CD4-positive, alpha-beta memory T cell (primary cell): ENCODE measurements at regions not wholly inside any gene's neighbourhood (a gene's known extent, or its start where the extent isn't known, plus 50 kb on each side); places are given as distances from the start of the nearest gene placed in this dataset.

ENCODE experiments used
- CTCF ChIA-PET: fragments of 350-600 bp; sonication (Branson Sonifier 250); formaldehyde crosslinking; loops from one replicate; lab custom pipeline; 2021; ENCODE audit warnings: inconsistent platforms; ENCODE audit not compliant: partially characterized antibody; lab: Charles Lee
- POLR2A ChIA-PET: fragments of 350-600 bp; sonication (Branson Sonifier 250); formaldehyde crosslinking; loops from one replicate; lab custom pipeline; 2021; ENCODE audit not compliant: partially characterized antibody; lab: Charles Lee
- DNase-seq, 5 donors: peaks; one replicate each; pipeline versions ENCODE4 v3.0.0 to v3.0.0-alpha.2; 2020 to 2022; ENCODE audit warnings: mixed read lengths in 1 of 5
- H3K27ac ChIP-seq: one replicate; pipeline ENCODE4 v1.7.0; 2013; ENCODE audit warnings: low read depth, low read length
- H3K27me3 ChIP-seq: 2 replicates; pipeline ENCODE4 v1.7.0; 2013; ENCODE audit warnings: mild to moderate bottlenecking, low read length, moderate library complexity; ENCODE audit not compliant: insufficient read depth
- H3K36me3 ChIP-seq: 2 replicates; pipeline ENCODE4 v1.7.0; 2013; ENCODE audit warnings: mild to moderate bottlenecking, low read length, moderate library complexity; ENCODE audit not compliant: insufficient read depth
- H3K4me1 ChIP-seq: 2 replicates; pipeline ENCODE4 v1.7.0; 2013; ENCODE audit warnings: mild to moderate bottlenecking, low read length, moderate library complexity; ENCODE audit not compliant: insufficient read depth
- H3K4me3 ChIP-seq, 2 donors: one replicate each; pipeline ENCODE4 v1.7.0; 2013; ENCODE audit warnings: low read length in 2 of 2, mild to moderate bottlenecking in 1 of 2
- H3K9me3 ChIP-seq, 2 donors: one replicate each; pipeline ENCODE4 v1.7.0; 2013; ENCODE audit warnings: low read length in 2 of 2, control low read depth in 1 of 2; ENCODE audit not compliant: control insufficient read depth in 1 of 2
- H3K27ac Mint-ChIP-seq, 7 donors: one replicate each; pipeline ENCODE4 v1.8.0; 2020 to 2021; ENCODE audit warnings: mixed read lengths in 7 of 7, mild to moderate bottlenecking in 6 of 7, inconsistent platforms in 3 of 7, moderate library complexity in 3 of 7
- H3K27me3 Mint-ChIP-seq, 2 donors: one replicate each; pipeline ENCODE4 v1.8.0; 2020 to 2021; ENCODE audit warnings: mixed read lengths in 2 of 2
- H3K36me3 Mint-ChIP-seq, 2 donors: one replicate each; pipeline ENCODE4 v1.8.0; 2020 to 2021; ENCODE audit warnings: mixed read lengths in 2 of 2, inconsistent platforms in 1 of 2, mild to moderate bottlenecking in 1 of 2
- H3K4me1 Mint-ChIP-seq, 4 donors: one replicate each; pipeline ENCODE4 v1.8.0; 2020 to 2021; ENCODE audit warnings: mixed read lengths in 4 of 4, mild to moderate bottlenecking in 1 of 4
- H3K4me3 Mint-ChIP-seq, 8 donors: one replicate each; pipeline ENCODE4 v1.8.0; 2020 to 2021; ENCODE audit warnings: mixed read lengths in 8 of 8, mild to moderate bottlenecking in 7 of 8, moderate library complexity in 6 of 8, inconsistent platforms in 3 of 8
- H3K9me3 Mint-ChIP-seq, 8 donors: one replicate each; pipeline ENCODE4 v1.8.0; 2020 to 2021; ENCODE audit warnings: mixed read lengths in 8 of 8, mild to moderate bottlenecking in 5 of 8, inconsistent platforms in 3 of 8, moderate library complexity in 1 of 8
- intact Hi-C: fragments of 100-400 bp; cut with micrococcal nuclease; formaldehyde crosslinking; loops from one replicate; pipeline ENCODE4 v1.15.1; 2023

GRCh38 chr5:158287643-158288271, 428.8 kb upstream of the CLINT1 start:
- ChIA-PET POLR2A (no interaction called here), CTCF (no interaction called here)
- Mint-ChIP-seq H3K4me1 (no peaks in the 10 kb centered on the region), H3K27me3 (no peaks in the 10 kb centered on the region), H3K4me3 (no peak overlapping the region), H3K9me3 (no peaks in the 10 kb centered on the region), H3K27ac (no peak overlapping the region), H3K36me3 (no peaks in the 10 kb centered on the region)
- DNase-seq: no peak
- intact Hi-C loops: no loop called here
- Histone ChIP-seq H3K27ac (no peak overlapping the region), H3K36me3 (no peaks in the 10 kb centered on the region), H3K9me3 (no peaks in the 10 kb centered on the region), H3K4me1 (no peaks in the 10 kb centered on the region), H3K4me3 (no peak overlapping the region), H3K27me3 (no peaks in the 10 kb centered on the region)

GRCh38 chr5:158286827-158287226, 427.9 kb upstream of the CLINT1 start:
- POLR2A ChIA-PET: no interaction called here
- DNase-seq: no peak
- H3K4me3 Mint-ChIP-seq: no peak overlapping the region
- Histone ChIP-seq H3K27ac (no peak overlapping the region), H3K4me1 (no peaks in the 10 kb centered on the region), H3K4me3 (no peak overlapping the region), H3K36me3 (no peaks in the 10 kb centered on the region), H3K27me3 (no peaks in the 10 kb centered on the region), H3K9me3 (no peaks in the 10 kb centered on the region)
- peaks cover 0 to 1% (median 0%) of the 10 kb centered on the region in 8 donors for H3K9me3 Mint-ChIP-seq
- no peaks in the 10 kb centered on the region for H3K4me1 Mint-ChIP-seq
- intact Hi-C loops: no loop called here
- no peaks in the 10 kb centered on the region for H3K36me3 Mint-ChIP-seq
- CTCF ChIA-PET: no interaction called here
- H3K27ac Mint-ChIP-seq: no peak overlapping the region
- H3K27me3 Mint-ChIP-seq: no peaks in the 10 kb centered on the region

- H3K4me3 ChIP-seq: no peak overlapping the region
- Mint-ChIP-seq H3K27me3 (peaks cover 0 to 4% of the 10 kb centered on the region in 2 donors), H3K4me3 (no peak overlapping the region), H3K4me1 (no peaks in the 10 kb centered on the region), H3K27ac (no peak overlapping the region), H3K36me3 (no peaks in the 10 kb centered on the region), H3K9me3 (peaks cover 0 to 3% (median 0%) of the 10 kb centered on the region in 8 donors)
- intact Hi-C loops: no loop called here
- ChIA-PET CTCF (no interaction called here), POLR2A (no interaction called here)
- H3K27ac ChIP-seq: no peak overlapping the region
- H3K36me3 ChIP-seq: no peaks in the 10 kb centered on the region
- DNase-seq: no peak
- H3K27me3 ChIP-seq: no peaks in the 10 kb centered on the region
- no peaks in the 10 kb centered on the region for H3K4me1 ChIP-seq
- H3K9me3 ChIP-seq: no peaks in the 10 kb centered on the region
These were observed 426.8 kb upstream of the CLINT1 start for GRCh38 chr5:158285698-158286097.

GRCh38 chr5:158284242-158284641, 425.3 kb upstream of the CLINT1 start:
- POLR2A ChIA-PET: no interaction called here
- Histone ChIP-seq H3K4me1 (no peaks in the 10 kb centered on the region), H3K9me3 (no peaks in the 10 kb centered on the region), H3K27ac (no peak overlapping the region), H3K4me3 (no peak overlapping the region), H3K36me3 (no peaks in the 10 kb centered on the region), H3K27me3 (no peaks in the 10 kb centered on the region)
- CTCF ChIA-PET: no interaction called here
- Mint-ChIP-seq H3K4me3 (no peak overlapping the region), H3K36me3 (no peaks in the 10 kb centered on the region), H3K4me1 (no peaks in the 10 kb centered on the region), H3K27me3 (peaks cover 0 to 4% of the 10 kb centered on the region in 2 donors), H3K9me3 (peaks cover 0 to 3% (median 0%) of the 10 kb centered on the region in 8 donors), H3K27ac (no peak overlapping the region)
- no peak for DNase-seq
- intact Hi-C loops: no loop called here

- Mint-ChIP-seq H3K4me1 (no peaks in the 10 kb centered on the region), H3K36me3 (no peaks in the 10 kb centered on the region), H3K9me3 (peaks cover 0 to 5% (median 0%) of the 10 kb centered on the region in 8 donors), H3K27ac (no peak overlapping the region), H3K4me3 (no peak overlapping the region), H3K27me3 (peaks cover 0 to 4% of the 10 kb centered on the region in 2 donors)
- Histone ChIP-seq H3K4me1 (no peaks in the 10 kb centered on the region), H3K4me3 (no peak overlapping the region), H3K9me3 (no peaks in the 10 kb centered on the region), H3K27ac (no peak overlapping the region), H3K27me3 (no peaks in the 10 kb centered on the region), H3K36me3 (no peaks in the 10 kb centered on the region)
- intact Hi-C loops: no loop called here
- CTCF ChIA-PET: no interaction called here
- no peak for DNase-seq
- POLR2A ChIA-PET: no interaction called here
These were observed 424.5 kb upstream of the CLINT1 start for GRCh38 chr5:158283397-158283796.

GRCh38 chr5:158278216-158278925, 419.4 kb upstream of the CLINT1 start:
- H3K4me1 ChIP-seq: no peaks in the 10 kb centered on the region
- CTCF ChIA-PET: no interaction called here
- no peak overlapping the region for H3K4me3 ChIP-seq
- POLR2A ChIA-PET: no interaction called here
- H3K9me3 ChIP-seq: no peaks in the 10 kb centered on the region
- intact Hi-C loops: no loop called here
- peaks cover 2 to 6% of the 10 kb centered on the region in 2 donors for H3K27me3 Mint-ChIP-seq
- DNase-seq: no peak
- no peaks in the 10 kb centered on the region for H3K4me1 Mint-ChIP-seq
- no peak overlapping the region for H3K4me3 Mint-ChIP-seq
- H3K36me3 ChIP-seq: no peaks in the 10 kb centered on the region
- no peaks in the 10 kb centered on the region for H3K36me3 Mint-ChIP-seq
- H3K27ac Mint-ChIP-seq: no peak overlapping the region
- H3K9me3 Mint-ChIP-seq: peaks cover 0 to 5% (median 0%) of the 10 kb centered on the region in 8 donors
- no peak overlapping the region for H3K27ac ChIP-seq
- no peaks in the 10 kb centered on the region for H3K27me3 ChIP-seq

- Histone ChIP-seq H3K4me3 (no peak overlapping the region), H3K36me3 (no peaks in the 10 kb centered on the region), H3K9me3 (no peaks in the 10 kb centered on the region), H3K27me3 (no peaks in the 10 kb centered on the region), H3K27ac (no peak overlapping the region), H3K4me1 (no peaks in the 10 kb centered on the region)
- intact Hi-C loops: no loop called here
- POLR2A ChIA-PET: no interaction called here
- Mint-ChIP-seq H3K4me1 (no peaks in the 10 kb centered on the region), H3K9me3 (peaks cover 0 to 4% (median 0%) of the 10 kb centered on the region in 8 donors), H3K36me3 (no peaks in the 10 kb centered on the region), H3K27me3 (peaks cover 2 to 6% of the 10 kb centered on the region in 2 donors), H3K27ac (no peak overlapping the region), H3K4me3 (no peak overlapping the region)
- CTCF ChIA-PET: no interaction called here
- DNase-seq: no peak
These were observed 418.3 kb upstream of the CLINT1 start for GRCh38 chr5:158277276-158277675.
